ENCODE measurements at regions not wholly inside any gene's neighbourhood (a gene's known extent, or its start where the extent isn't known, plus 50 kb on each side); places are given as distances from the start of the nearest gene placed in this dataset.

GRCh38 chr5:129244478-129244877, 149.9 kb downstream of the ISOC1 start:
- 93 to 100% methylated on average over 1 of the region's 1 CpG for WGBS, 2 donors

GRCh38 chr5:129245489-129245888, 150.9 kb downstream of the ISOC1 start:
- no peak overlapping the region for H3K4me3 ChIP-seq
- H3K36me3 ChIP-seq (ENCODE audit: low read depth, missing control alignments), result no peaks in the 10 kb centered on the region
- no peak for DNase-seq
- no peak for TF ChIP-seq POLR2A (IDR thresholded peaks at IDR 0.05)
- no peak for TF ChIP-seq CTCF (IDR thresholded peaks at IDR 0.05)
- no peak overlapping the region for H3K27ac ChIP-seq
- H3K9me3 ChIP-seq, result no peaks in the 10 kb centered on the region
- no peaks in the 10 kb centered on the region for H3K4me1 ChIP-seq
- no peaks in the 10 kb centered on the region for H3K27me3 ChIP-seq
- intact Hi-C loops (cut with DNase I; ENCODE audit: low total_unique reads), result no loop called here

More at GRCh38 chr5:129244478-129244877, 149.9 kb downstream of the ISOC1 start:
- Histone ChIP-seq H3K27me3 (no peaks in the 10 kb centered on the region), H3K27ac (no peak overlapping the region), H3K36me3 (ENCODE audit: low read depth, missing control alignments) (no peaks in the 10 kb centered on the region), H3K9me3 (no peaks in the 10 kb centered on the region), H3K4me1 (no peaks in the 10 kb centered on the region), H3K4me3 (no peak overlapping the region)
- intact Hi-C loops (cut with DNase I; ENCODE audit: low total_unique reads), result no loop called here
- no peak for TF ChIP-seq POLR2A (IDR thresholded peaks at IDR 0.05)
- TF ChIP-seq CTCF (IDR thresholded peaks at IDR 0.05), result no peak
- no peak for DNase-seq

GRCh38 chr5:129246088-129246487, 151.5 kb downstream of the ISOC1 start:
- Histone ChIP-seq H3K4me1 (no peaks in the 10 kb centered on the region), H3K4me3 (no peak overlapping the region), H3K9me3 (no peaks in the 10 kb centered on the region), H3K27me3 (no peaks in the 10 kb centered on the region), H3K27ac (no peak overlapping the region), H3K36me3 (ENCODE audit: low read depth, missing control alignments) (no peaks in the 10 kb centered on the region)
- intact Hi-C loops (cut with DNase I; ENCODE audit: low total_unique reads), result no loop called here
- WGBS, 2 donors, result 28 to 44% methylated on average over 3 of the region's 3 CpGs
- no peak for DNase-seq
- TF ChIP-seq POLR2A (IDR thresholded peaks at IDR 0.05) (no peak), CTCF (IDR thresholded peaks at IDR 0.05) (no peak)

- H3K4me3 ChIP-seq, result no peak overlapping the region
- 68 to 82% methylated on average over 9 of the region's 9 CpGs for WGBS, 2 donors
Observed at GRCh38 chr5:129249886-129250285, 155.3 kb downstream of the ISOC1 start.

More at GRCh38 chr5:129249886-129250285, 155.3 kb downstream of the ISOC1 start:
- Histone ChIP-seq H3K4me1 (no peaks in the 10 kb centered on the region), H3K9me3 (no peaks in the 10 kb centered on the region), H3K27ac (no peak overlapping the region), H3K27me3 (no peaks in the 10 kb centered on the region), H3K36me3 (ENCODE audit: low read depth, missing control alignments) (no peaks in the 10 kb centered on the region)
- no peak for TF ChIP-seq POLR2A (IDR thresholded peaks at IDR 0.05)
- no peak for TF ChIP-seq CTCF (IDR thresholded peaks at IDR 0.05)
- intact Hi-C loops (cut with DNase I; ENCODE audit: low total_unique reads), result no loop called here
- DNase-seq, result no peak

Measured in testis (tissue), 2 donors.